Activated T-cell treated with anti-CD3 and anti-CD28 coated beads for 4 hours (primary cell): ENCODE measurements at regions not wholly inside any gene's neighbourhood (a gene's known extent, or its start where the extent isn't known, plus 50 kb on each side); places are given as distances from the start of the nearest gene placed in this dataset.
"Not testable (repeated sequence)": the region's sequence is repeated elsewhere in the genome, so short reads cannot be mapped to it uniquely, and the experiment has no call there.

Experiments
- DNase-seq: peaks from one replicate; pipeline ENCODE4 v3.0.0-alpha.2; 2020

- no peak for DNase-seq
Observed at GRCh38 chr6:168841609-168842278, 400.8 kb downstream of the SMOC2 start.

- not testable (repeated sequence) for DNase-seq
Observed at GRCh38 chr6:168840932-168841331, 399.9 kb downstream of the SMOC2 start.

GRCh38 chr6:168840299-168840698 lies 399.3 kb downstream of the SMOC2 start:
- not testable (repeated sequence) for DNase-seq

GRCh38 chr6:168838037-168838399 lies 397.0 kb downstream of the SMOC2 start:
- DNase-seq, result no peak

GRCh38 chr6:168837254-168838036 lies 396.5 kb downstream of the SMOC2 start:
- no peak for DNase-seq

- DNase-seq, result no peak
Observed at GRCh38 chr6:168835991-168836390, 395.0 kb downstream of the SMOC2 start.

- DNase-seq, result no peak
Observed at GRCh38 chr6:168834801-168835200, 393.8 kb downstream of the SMOC2 start.

- no peak for DNase-seq
Observed at GRCh38 chr6:168834042-168834587, 393.1 kb downstream of the SMOC2 start.

GRCh38 chr6:168828800-168829199 lies 387.8 kb downstream of the SMOC2 start:
- no peak for DNase-seq

GRCh38 chr6:168828035-168828434 lies 387.1 kb downstream of the SMOC2 start:
- DNase-seq, result no peak

- no peak for DNase-seq
Observed at GRCh38 chr6:168827586-168827871, 386.5 kb downstream of the SMOC2 start.

- no peak for DNase-seq
Observed at GRCh38 chr6:168826726-168827585, 386.0 kb downstream of the SMOC2 start.

- DNase-seq, result no peak
Observed at GRCh38 chr6:168826078-168826390, 385.1 kb downstream of the SMOC2 start.

GRCh38 chr6:168825226-168826077 lies 384.5 kb downstream of the SMOC2 start:
- DNase-seq, result no peak

- DNase-seq, result no peak
Observed at GRCh38 chr6:168823397-168824212, 382.6 kb downstream of the SMOC2 start.

- no peak for DNase-seq
Observed at GRCh38 chr6:168822376-168822775, 381.4 kb downstream of the SMOC2 start.

GRCh38 chr6:168819546-168819945 lies 378.6 kb downstream of the SMOC2 start:
- DNase-seq, result no peak

GRCh38 chr6:168817558-168818159 lies 376.7 kb downstream of the SMOC2 start:
- DNase-seq, result no peak

GRCh38 chr6:168815229-168815628 lies 374.2 kb downstream of the SMOC2 start:
- no peak for DNase-seq

GRCh38 chr6:168808232-168808631 lies 367.2 kb downstream of the SMOC2 start:
- DNase-seq, result no peak

GRCh38 chr6:168804331-168804730 lies 363.3 kb downstream of the SMOC2 start:
- no peak for DNase-seq
